Prostate gland (tissue), 2 donors: ENCODE measurements at regions not wholly inside any gene's neighbourhood (a gene's known extent, or its start where the extent isn't known, plus 50 kb on each side); places are given as distances from the start of the nearest gene placed in this dataset.

Source experiments
- CTCF ChIP-seq, 4 experiments: fragments of 200-600 bp in 2 of 4; fragments of 450-650 bp in 2 of 4; sonication (generic) in 2 of 4; IDR thresholded peaks; 1 replicate in 3 of 4; 2 replicates in 1 of 4; pipeline ENCODE4 v1.5.1; 2016 to 2019; ENCODE audit warnings: antibody characterized with exemption in 4 of 4, mild to moderate bottlenecking in 2 of 4, moderate library complexity in 2 of 4
- POLR2A ChIP-seq: fragments of 450-650 bp; IDR thresholded peaks from one replicate; pipeline ENCODE4 v1.6.1; 2016; ENCODE audit warnings: antibody characterized with exemption, mild to moderate bottlenecking

- no peak for TF ChIP-seq CTCF (IDR thresholded peaks at IDR 0.05)
- no peak for TF ChIP-seq POLR2A
Observed at GRCh38 chr1:181150842-181151241, 62.3 kb downstream of the IER5 start.
